ENCODE measurements at regions not wholly inside any gene's neighbourhood (a gene's known extent, or its start where the extent isn't known, plus 50 kb on each side); places are given as distances from the start of the nearest gene placed in this dataset.

GRCh38 chr6:80771941-80772340 lies 665.5 kb downstream of the BCKDHB start:
- Histone ChIP-seq H3K4me2 (ENCODE audit: unreplicated experiment) (no peak overlapping the region), H3K9me3 (ENCODE audit: low read depth) (no peaks in the 10 kb centered on the region), H4K20me1 (ENCODE audit: insufficient read depth) (no peaks in the 10 kb centered on the region), H3K79me2 (ENCODE audit: insufficient read depth) (no peaks in the 10 kb centered on the region), H3K9ac (no peak overlapping the region), H2AFZ (no peak overlapping the region), H3K36me3 (ENCODE audit: low read depth) (no peaks in the 10 kb centered on the region), H3K27ac (no peak overlapping the region), H3K4me3 (no peak overlapping the region), H3K9me2 (ENCODE audit: insufficient read depth) (no peaks in the 10 kb centered on the region), H3K27me3 (replicated peaks; ENCODE audit: insufficient read depth) (no peaks in the 10 kb centered on the region), H3F3A (ENCODE audit: insufficient read depth) (peaks cover 5% of the 10 kb centered on the region; the same call in 1 of the 2 replicates), H3K4me1 (ENCODE audit: insufficient read depth) (peaks cover 18% of the 10 kb centered on the region)
- TF ChIP-seq EZH2 (IDR thresholded peaks at IDR 0.05; ENCODE audit: insufficient read depth, poor library complexity, severe bottlenecking): no peak
- TF ChIP-seq EZH2phosphoT487 (IDR thresholded peaks at IDR 0.05; ENCODE audit: insufficient read depth, low read depth): no peak
- in situ Hi-C loops (cut with MboI): no loop called here
- WGBS, 2 experiments (ENCODE audit: low coverage in 1 of 2, low lambda C conversion rate in 2 of 2, missing lambda C conversion rate in 2 of 2): 42 to 51% methylated on average over 2 of the region's 2 CpGs
- DNase-seq: peak; percentile 52

DNA sequence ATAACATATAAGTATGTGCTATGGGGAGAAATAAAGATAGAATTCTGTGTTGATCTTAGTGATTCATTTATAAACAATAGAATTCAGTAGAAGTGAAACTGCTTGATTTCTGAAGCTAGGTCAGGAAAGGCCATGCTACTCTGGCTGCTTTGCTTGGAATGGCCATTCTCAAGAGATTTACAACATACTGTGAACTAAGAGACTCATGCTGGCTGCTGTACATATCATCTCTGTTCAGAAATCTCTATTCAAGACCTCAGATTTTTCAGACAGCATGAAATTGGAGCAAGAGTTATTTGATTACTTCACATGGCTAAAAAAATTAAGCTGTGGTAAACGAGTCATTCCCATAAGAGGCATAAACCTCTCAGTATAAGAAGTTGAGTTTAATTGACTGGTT lies 662.6 kb downstream of the BCKDHB start:
- Histone ChIP-seq H3K4me1 (ENCODE audit: insufficient read depth) (peaks cover 23% of the 10 kb centered on the region), H3K36me3 (ENCODE audit: low read depth) (no peaks in the 10 kb centered on the region), H3K4me2 (ENCODE audit: unreplicated experiment) (no peak overlapping the region), H3K9me2 (ENCODE audit: insufficient read depth) (no peaks in the 10 kb centered on the region), H3K4me3 (no peak overlapping the region), H2AFZ (no peak overlapping the region), H3K79me2 (ENCODE audit: insufficient read depth) (no peaks in the 10 kb centered on the region), H3K9ac (no peak overlapping the region), H3K27ac (peak overlapping the region; percentile 22; the same call in 1 of the 2 replicates), H3F3A (ENCODE audit: insufficient read depth) (peaks cover 5% of the 10 kb centered on the region; the same call in 1 of the 2 replicates), H3K27me3 (replicated peaks; ENCODE audit: insufficient read depth) (no peaks in the 10 kb centered on the region), H3K9me3 (ENCODE audit: low read depth) (no peaks in the 10 kb centered on the region), H4K20me1 (ENCODE audit: insufficient read depth) (no peaks in the 10 kb centered on the region)
- DNase-seq: peak; percentile 44
- WGBS, 2 experiments (ENCODE audit: low coverage in 1 of 2, low lambda C conversion rate in 2 of 2, missing lambda C conversion rate in 2 of 2): 0 to 4% methylated on average over 1 of the region's 1 CpG
- TF ChIP-seq EZH2 (IDR thresholded peaks at IDR 0.05; ENCODE audit: insufficient read depth, poor library complexity, severe bottlenecking): no peak
- TF ChIP-seq EZH2phosphoT487 (IDR thresholded peaks at IDR 0.05; ENCODE audit: insufficient read depth, low read depth): no peak
- in situ Hi-C loops (cut with MboI): no loop called here

DNA sequence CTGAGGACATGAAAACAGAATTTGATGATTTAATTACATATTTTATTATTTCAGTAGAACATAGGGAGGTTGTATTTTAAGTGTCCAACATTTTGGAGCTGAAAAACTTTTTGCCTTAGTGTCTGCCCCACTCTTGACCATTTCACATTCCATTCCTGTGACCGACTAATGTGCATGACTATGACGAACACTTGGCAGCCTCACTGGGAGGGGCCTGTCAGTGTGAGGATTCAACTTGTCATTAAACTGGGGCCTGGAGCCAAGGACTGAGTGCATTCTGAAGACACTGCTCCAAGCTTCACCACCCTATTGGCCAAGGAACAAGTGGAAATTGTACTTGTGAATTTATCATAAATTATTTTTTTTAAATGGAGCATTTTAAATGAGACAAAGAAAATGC lies 661.3 kb downstream of the BCKDHB start:
- peak overlapping the region; percentile 36 for H3K27ac ChIP-seq

GRCh38 chr6:80744213-80744612 lies 637.7 kb downstream of the BCKDHB start:
- Histone ChIP-seq H3K9me2 (ENCODE audit: insufficient read depth) (peaks cover 5% of the 10 kb centered on the region; the same call in 1 of the 2 replicates), H3K9me3 (ENCODE audit: low read depth) (no peaks in the 10 kb centered on the region), H3K4me2 (ENCODE audit: unreplicated experiment) (no peak overlapping the region), H3K27ac (no peak overlapping the region), H3K4me3 (no peak overlapping the region), H3K36me3 (ENCODE audit: low read depth) (no peaks in the 10 kb centered on the region), H3K27me3 (replicated peaks; ENCODE audit: insufficient read depth) (no peaks in the 10 kb centered on the region), H3K4me1 (ENCODE audit: insufficient read depth) (no peaks in the 10 kb centered on the region), H4K20me1 (ENCODE audit: insufficient read depth) (no peaks in the 10 kb centered on the region), H2AFZ (no peak overlapping the region), H3K9ac (no peak overlapping the region), H3F3A (ENCODE audit: insufficient read depth) (no peaks in the 10 kb centered on the region), H3K79me2 (ENCODE audit: insufficient read depth) (no peaks in the 10 kb centered on the region)
- no peak for DNase-seq
- in situ Hi-C loops (cut with MboI): no loop called here
- TF ChIP-seq EZH2 (IDR thresholded peaks at IDR 0.05; ENCODE audit: insufficient read depth, poor library complexity, severe bottlenecking) (no peak), EZH2phosphoT487 (IDR thresholded peaks at IDR 0.05; ENCODE audit: insufficient read depth, low read depth) (no peak)

More for the DNA sequence above, 661.3 kb downstream of the BCKDHB start:
- H4K20me1 ChIP-seq (ENCODE audit: insufficient read depth): no peaks in the 10 kb centered on the region
- DNase-seq: peak; percentile 93
- no peaks in the 10 kb centered on the region for H3K27me3 ChIP-seq (replicated peaks; ENCODE audit: insufficient read depth)
- TF ChIP-seq EZH2 (IDR thresholded peaks at IDR 0.05; ENCODE audit: insufficient read depth, poor library complexity, severe bottlenecking) (no peak), EZH2phosphoT487 (IDR thresholded peaks at IDR 0.05; ENCODE audit: insufficient read depth, low read depth) (no peak)
- no peaks in the 10 kb centered on the region for H3K9me2 ChIP-seq (ENCODE audit: insufficient read depth)
- no peak overlapping the region for H3K4me3 ChIP-seq
- H3K4me2 ChIP-seq (ENCODE audit: unreplicated experiment): peak overlapping the region; percentile 3
- in situ Hi-C loops (cut with MboI): no loop called here
- peaks cover 23% of the 10 kb centered on the region for H3K4me1 ChIP-seq (ENCODE audit: insufficient read depth)
- H3K9me3 ChIP-seq (ENCODE audit: low read depth): no peaks in the 10 kb centered on the region
- H3F3A ChIP-seq (ENCODE audit: insufficient read depth): peaks cover 5% of the 10 kb centered on the region; the same call in 1 of the 2 replicates
- H2AFZ ChIP-seq: no peak overlapping the region
- no peak overlapping the region for H3K9ac ChIP-seq
- WGBS, 2 experiments (ENCODE audit: low coverage in 1 of 2, low lambda C conversion rate in 2 of 2, missing lambda C conversion rate in 2 of 2): 3 to 4% methylated on average over 2 of the region's 2 CpGs
- no peaks in the 10 kb centered on the region for H3K79me2 ChIP-seq (ENCODE audit: insufficient read depth)
- H3K36me3 ChIP-seq (ENCODE audit: low read depth): no peaks in the 10 kb centered on the region

- peak; percentile 52 for DNase-seq
Observed at GRCh38 chr6:80742481-80742880, 636.0 kb downstream of the BCKDHB start.

More at GRCh38 chr6:80742481-80742880, 636.0 kb downstream of the BCKDHB start:
- H3F3A ChIP-seq (ENCODE audit: insufficient read depth): no peaks in the 10 kb centered on the region
- no peak overlapping the region for H3K4me3 ChIP-seq
- WGBS, 2 experiments (ENCODE audit: low coverage in 1 of 2, low lambda C conversion rate in 2 of 2, missing lambda C conversion rate in 2 of 2): 85 to 86% methylated on average over 2 of the region's 2 CpGs
- peak overlapping the region; percentile 20; the same call in 1 of the 2 replicates for H2AFZ ChIP-seq
- no peaks in the 10 kb centered on the region for H3K79me2 ChIP-seq (ENCODE audit: insufficient read depth)
- no peak overlapping the region for H3K4me2 ChIP-seq (ENCODE audit: unreplicated experiment)
- no peak for TF ChIP-seq EZH2 (IDR thresholded peaks at IDR 0.05; ENCODE audit: insufficient read depth, poor library complexity, severe bottlenecking)
- no peak for TF ChIP-seq EZH2phosphoT487 (IDR thresholded peaks at IDR 0.05; ENCODE audit: insufficient read depth, low read depth)
- no peak overlapping the region for H3K27ac ChIP-seq
- H4K20me1 ChIP-seq (ENCODE audit: insufficient read depth): no peaks in the 10 kb centered on the region
- peaks cover 5% of the 10 kb centered on the region; the same call in 1 of the 2 replicates for H3K9me2 ChIP-seq (ENCODE audit: insufficient read depth)
- H3K36me3 ChIP-seq (ENCODE audit: low read depth): no peaks in the 10 kb centered on the region
- no peaks in the 10 kb centered on the region for H3K9me3 ChIP-seq (ENCODE audit: low read depth)
- in situ Hi-C loops (cut with MboI): no loop called here
- no peaks in the 10 kb centered on the region for H3K4me1 ChIP-seq (ENCODE audit: insufficient read depth)
- no peak overlapping the region for H3K9ac ChIP-seq
- H3K27me3 ChIP-seq (replicated peaks; ENCODE audit: insufficient read depth): no peaks in the 10 kb centered on the region

Measured in GM23248 (cell line).